Endodermal cell (in vitro differentiated cells): ENCODE measurements at regions not wholly inside any gene's neighbourhood (a gene's known extent, or its start where the extent isn't known, plus 50 kb on each side); places are given as distances from the start of the nearest gene placed in this dataset.

Experiments
- DNase-seq: peaks from one replicate; pipeline ENCODE4 v3.0.0-alpha.2; 2017
- H3K27ac ChIP-seq: 2 replicates; pipeline ENCODE4 v1.5.1; 2013; ENCODE audit warnings: mild to moderate bottlenecking, low read depth, low read length, moderate library complexity
- H3K27me3 ChIP-seq: 2 replicates; pipeline ENCODE4 v1.6.1; 2013; ENCODE audit warnings: mild to moderate bottlenecking, low read length, moderate library complexity; ENCODE audit not compliant: insufficient read depth, control insufficient read depth, poor library complexity, severe bottlenecking
- H3K36me3 ChIP-seq: 2 replicates; pipeline ENCODE4 v1.7.0; 2013; ENCODE audit warnings: mild to moderate bottlenecking, low read length, moderate library complexity; ENCODE audit not compliant: control insufficient read depth, insufficient read depth
- H3K4me1 ChIP-seq: one replicate; pipeline ENCODE4 v1.7.0; 2013; ENCODE audit warnings: low read length; ENCODE audit not compliant: control insufficient read depth, insufficient read depth
- H3K4me3 ChIP-seq: 2 replicates; pipeline ENCODE4 v1.5.1; 2013; ENCODE audit warnings: mild to moderate bottlenecking, low read length, moderate library complexity
- H3K9ac ChIP-seq: 2 replicates; pipeline ENCODE4 v1.6.1; 2013; ENCODE audit warnings: mild to moderate bottlenecking, low read length, moderate library complexity; ENCODE audit not compliant: poor library complexity, severe bottlenecking; ENCODE audit errors: extremely low read depth
- H3K9me3 ChIP-seq: 2 replicates; pipeline ENCODE4 v1.6.1; 2013; ENCODE audit warnings: mild to moderate bottlenecking, low read length, moderate library complexity; ENCODE audit not compliant: control insufficient read depth
- H3K27ac Mint-ChIP-seq: 2 replicates; pipeline ENCODE4 v1.8.0; 2020; ENCODE audit warnings: mixed read lengths
- H3K27me3 Mint-ChIP-seq: 2 replicates; pipeline ENCODE4 v1.8.0; 2021; ENCODE audit warnings: mild to moderate bottlenecking, mixed read lengths; ENCODE audit not compliant: insufficient read depth
- H3K36me3 Mint-ChIP-seq: 2 replicates; pipeline ENCODE4 v1.8.0; 2020; ENCODE audit warnings: low read depth, mixed read lengths
- H3K4me1 Mint-ChIP-seq: 2 replicates; pipeline ENCODE4 v1.8.0; 2020; ENCODE audit warnings: mixed read lengths
- H3K4me3 Mint-ChIP-seq: 2 replicates; pipeline ENCODE4 v1.8.0; 2020; ENCODE audit warnings: mild to moderate bottlenecking, moderate library complexity, mixed read lengths
- H3K9me3 Mint-ChIP-seq: 2 replicates; pipeline ENCODE4 v1.8.0; 2020; ENCODE audit warnings: mild to moderate bottlenecking, mixed read lengths
- CTCF ChIP-seq: fragments of 200-600 bp; sonication (generic); conservative IDR thresholded peaks from 2 replicates; pipeline ENCODE4 v1.5.0; 2021; ENCODE audit warnings: antibody characterized with exemption, mild to moderate bottlenecking
- WGBS, 2 experiments: methylation state at CpG; one replicate each; pipeline versions ENCODE4 v1.1.5 to v1.1.7; 2013; ENCODE audit warnings: missing lambda C conversion rate in 2 of 2, mixed read lengths in 1 of 2; ENCODE audit not compliant: insufficient coverage in 1 of 2, insufficient read length in 1 of 2; 5-methylcytosine and 5-hydroxymethylcytosine counted together

GRCh38 chr5:121692158-121692557 is 159.5 kb upstream of the FTMT start:
- no peak overlapping the region for H3K9ac ChIP-seq
- DNase-seq: no peak
- no peaks in the 10 kb centered on the region for H3K36me3 ChIP-seq
- no peak for TF ChIP-seq CTCF
- H3K4me1 ChIP-seq: peaks cover 14% of the 10 kb centered on the region
- Mint-ChIP-seq H3K27me3 (no peaks in the 10 kb centered on the region), H3K27ac (peak overlapping the region; percentile 83), H3K4me1 (peaks cover 37% of the 10 kb centered on the region), H3K4me3 (no peak overlapping the region), H3K9me3 (peaks cover 9% of the 10 kb centered on the region), H3K36me3 (no peaks in the 10 kb centered on the region)
- no peak overlapping the region for H3K27ac ChIP-seq
- H3K9me3 ChIP-seq: peaks cover 9% of the 10 kb centered on the region
- H3K4me3 ChIP-seq: peak overlapping the region; percentile 57
- 87% methylated on average over 2 of the region's 2 CpGs; no CpG with 5 or more reads in 1 of the 2 experiments for WGBS, 2 experiments
- H3K27me3 ChIP-seq: no peaks in the 10 kb centered on the region

GRCh38 chr5:121693864-121694263 is 157.8 kb upstream of the FTMT start:
- H3K27ac ChIP-seq: no peak overlapping the region
- TF ChIP-seq CTCF: no peak
- Mint-ChIP-seq H3K36me3 (no peaks in the 10 kb centered on the region), H3K4me1 (peaks cover 31% of the 10 kb centered on the region), H3K4me3 (no peak overlapping the region), H3K9me3 (peaks cover 9% of the 10 kb centered on the region), H3K27ac (no peak overlapping the region), H3K27me3 (no peaks in the 10 kb centered on the region)
- H3K9ac ChIP-seq: no peak overlapping the region
- H3K9me3 ChIP-seq: peaks cover 9% of the 10 kb centered on the region
- DNase-seq: peak; percentile 55
- H3K27me3 ChIP-seq: no peaks in the 10 kb centered on the region
- H3K4me3 ChIP-seq: no peak overlapping the region
- H3K36me3 ChIP-seq: no peaks in the 10 kb centered on the region
- H3K4me1 ChIP-seq: peaks cover 12% of the 10 kb centered on the region
- WGBS, 2 experiments: 83 to 86% methylated on average over 1 of the region's 1 CpG

- peaks cover 9% of the 10 kb centered on the region for H3K9me3 ChIP-seq
- H3K4me1 ChIP-seq: peaks cover 5% of the 10 kb centered on the region
- Mint-ChIP-seq H3K36me3 (no peaks in the 10 kb centered on the region), H3K27ac (no peak overlapping the region), H3K4me3 (no peak overlapping the region), H3K27me3 (no peaks in the 10 kb centered on the region), H3K4me1 (peaks cover 23% of the 10 kb centered on the region), H3K9me3 (peaks cover 9% of the 10 kb centered on the region)
- H3K9ac ChIP-seq: no peak overlapping the region
- H3K27me3 ChIP-seq: no peaks in the 10 kb centered on the region
- DNase-seq: no peak
- no peak overlapping the region for H3K27ac ChIP-seq
- no peak overlapping the region for H3K4me3 ChIP-seq
- WGBS, 2 experiments: 80 to 90% methylated on average over 1 to 2 of the region's 2 CpGs
- TF ChIP-seq CTCF: no peak
- no peaks in the 10 kb centered on the region for H3K36me3 ChIP-seq
Measured at GRCh38 chr5:121695307-121695706, 156.4 kb upstream of the FTMT start.
